PC-3 (cell line): ENCODE measurements at regions not wholly inside any gene's neighbourhood (a gene's known extent, or its start where the extent isn't known, plus 50 kb on each side); places are given as distances from the start of the nearest gene placed in this dataset.

Experiments used
- CTCF ChIP-seq: fragments of 300-600 bp; sonication (generic); conservative IDR thresholded peaks from 2 replicates; pipeline ENCODE4 v1.5.1; 2017; ENCODE audit warnings: antibody characterized with exemption, low read depth, mild to moderate bottlenecking, low read length
- EZH2 ChIP-seq: fragments of 300-600 bp; sonication (generic); IDR thresholded peaks from one replicate; pipeline ENCODE4 v1.6.1; 2017; ENCODE audit warnings: antibody characterized with exemption, mild to moderate bottlenecking, low read length; ENCODE audit not compliant: unreplicated experiment

GRCh38 chr16:27727941-27728340 is 178.0 kb downstream of the KATNIP start:
- TF ChIP-seq CTCF = no peak
- no peak for TF ChIP-seq EZH2
